LNCaP clone FGC (cell line): ENCODE measurements at regions not wholly inside any gene's neighbourhood (a gene's known extent, or its start where the extent isn't known, plus 50 kb on each side); places are given as distances from the start of the nearest gene placed in this dataset.

ENCODE experiments used
- DNase-seq: peaks from one replicate; pipeline ENCODE4 v3.0.0-alpha.2; 2011; ENCODE audit warnings: low read depth
- H3K4me3 ChIP-seq: 2 replicates; pipeline ENCODE4 v1.5.1; 2011; ENCODE audit warnings: mild to moderate bottlenecking, low read depth, low read length, control low read depth
- TF ChIP-seq, protein P1 (sequence below): IDR thresholded peaks from 2 replicates; pipeline ENCODE4 v1.5.1; 2012; ENCODE audit warnings: mild to moderate bottlenecking; ENCODE audit not compliant: control insufficient read depth, insufficient read depth; ENCODE audit errors: extremely low read depth

DNA sequence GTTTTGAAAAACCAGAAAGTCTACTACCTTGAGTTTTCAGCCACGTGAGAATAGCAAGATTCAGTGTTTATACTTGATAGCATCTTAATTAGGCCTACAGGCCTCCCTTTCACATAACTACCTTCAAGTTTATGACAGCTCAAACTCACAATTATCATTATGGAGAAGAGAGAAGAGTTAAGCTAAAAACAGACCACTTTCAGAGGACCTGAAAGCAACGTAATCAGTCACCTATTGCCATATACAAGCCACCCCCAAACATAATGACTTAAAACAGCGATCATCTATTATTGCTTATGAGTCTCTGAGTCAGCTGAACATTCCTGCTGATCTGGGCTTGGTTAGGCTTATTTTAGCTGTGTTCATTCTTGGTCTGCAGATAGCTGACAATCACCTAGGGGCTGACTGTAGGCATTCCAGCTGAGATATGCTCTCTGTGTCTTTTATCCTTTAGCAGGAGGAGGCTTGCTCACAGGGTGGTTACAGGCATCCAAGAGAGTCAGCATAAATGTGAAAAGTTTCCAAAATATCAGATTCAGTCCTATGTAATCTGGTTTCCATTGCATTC is 130.9 kb downstream of the COX7C start:
- DNase-seq: no peak
- TF ChIP-seq, protein P1, sequence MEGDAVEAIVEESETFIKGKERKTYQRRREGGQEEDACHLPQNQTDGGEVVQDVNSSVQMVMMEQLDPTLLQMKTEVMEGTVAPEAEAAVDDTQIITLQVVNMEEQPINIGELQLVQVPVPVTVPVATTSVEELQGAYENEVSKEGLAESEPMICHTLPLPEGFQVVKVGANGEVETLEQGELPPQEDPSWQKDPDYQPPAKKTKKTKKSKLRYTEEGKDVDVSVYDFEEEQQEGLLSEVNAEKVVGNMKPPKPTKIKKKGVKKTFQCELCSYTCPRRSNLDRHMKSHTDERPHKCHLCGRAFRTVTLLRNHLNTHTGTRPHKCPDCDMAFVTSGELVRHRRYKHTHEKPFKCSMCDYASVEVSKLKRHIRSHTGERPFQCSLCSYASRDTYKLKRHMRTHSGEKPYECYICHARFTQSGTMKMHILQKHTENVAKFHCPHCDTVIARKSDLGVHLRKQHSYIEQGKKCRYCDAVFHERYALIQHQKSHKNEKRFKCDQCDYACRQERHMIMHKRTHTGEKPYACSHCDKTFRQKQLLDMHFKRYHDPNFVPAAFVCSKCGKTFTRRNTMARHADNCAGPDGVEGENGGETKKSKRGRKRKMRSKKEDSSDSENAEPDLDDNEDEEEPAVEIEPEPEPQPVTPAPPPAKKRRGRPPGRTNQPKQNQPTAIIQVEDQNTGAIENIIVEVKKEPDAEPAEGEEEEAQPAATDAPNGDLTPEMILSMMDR: no peak
- no peak overlapping the region for H3K4me3 ChIP-seq

DNA sequence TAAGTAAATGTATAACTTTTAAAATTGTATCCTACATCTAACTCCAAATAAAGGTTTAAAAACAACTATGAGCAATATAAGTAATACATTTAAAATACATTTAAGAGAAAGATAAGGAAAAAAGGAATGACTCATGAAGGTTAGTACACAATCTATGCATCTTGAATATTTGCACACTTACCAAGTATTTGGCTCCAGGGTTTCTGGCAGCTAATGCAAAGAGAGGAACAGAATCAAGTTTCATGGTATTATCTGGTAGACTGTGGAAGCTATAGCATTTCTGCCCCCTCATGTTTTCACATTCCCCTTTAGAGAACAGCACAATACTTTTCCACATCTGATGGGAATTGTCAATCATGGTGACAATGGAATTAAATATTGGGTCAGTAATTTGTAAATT is 132.1 kb downstream of the COX7C start:
- H3K4me3 ChIP-seq: no peak overlapping the region
- DNase-seq: no peak
- TF ChIP-seq, protein P1: no peak

DNA sequence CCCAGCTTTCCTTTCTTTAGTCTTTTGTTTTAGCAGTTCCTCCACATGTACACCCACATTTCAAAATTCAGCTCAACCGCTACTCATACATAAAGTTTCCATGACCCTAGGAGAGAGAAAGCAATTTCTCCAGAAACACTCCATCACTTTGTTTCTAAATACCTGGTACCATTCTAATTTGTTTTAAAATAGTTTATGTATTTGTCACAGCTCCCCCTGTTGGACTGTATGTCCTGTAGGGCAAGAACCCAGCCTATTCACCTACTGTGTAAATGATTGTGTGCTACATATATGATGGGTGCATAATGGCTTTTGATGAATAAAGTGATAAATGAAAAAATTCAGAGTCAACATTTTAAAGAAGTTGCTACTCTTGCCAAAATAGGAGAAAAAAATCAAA is 139.1 kb downstream of the COX7C start:
- TF ChIP-seq, protein P1: no peak
- H3K4me3 ChIP-seq: no peak overlapping the region
- no peak for DNase-seq

DNA sequence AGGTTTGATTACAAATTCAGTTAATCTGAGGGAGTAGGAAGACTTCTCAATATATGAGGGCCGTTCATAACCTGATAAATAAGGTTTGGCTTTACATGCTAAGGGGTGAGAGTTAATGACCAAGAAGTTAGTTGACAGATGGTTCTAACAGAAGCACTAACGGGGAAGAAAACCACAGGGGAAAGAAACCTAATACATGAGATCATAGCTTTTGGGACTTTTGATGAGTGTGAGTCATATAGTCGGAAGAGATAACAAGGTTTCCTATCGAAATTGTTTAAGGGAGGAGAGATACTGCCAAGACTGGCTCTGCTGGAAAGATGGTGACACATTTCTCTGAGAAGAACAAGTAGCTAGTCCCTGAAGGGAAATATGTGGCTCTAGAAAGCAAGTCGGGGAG is 140.1 kb downstream of the COX7C start:
- H3K4me3 ChIP-seq: no peak overlapping the region
- DNase-seq: no peak
- TF ChIP-seq, protein P1: no peak

DNA sequence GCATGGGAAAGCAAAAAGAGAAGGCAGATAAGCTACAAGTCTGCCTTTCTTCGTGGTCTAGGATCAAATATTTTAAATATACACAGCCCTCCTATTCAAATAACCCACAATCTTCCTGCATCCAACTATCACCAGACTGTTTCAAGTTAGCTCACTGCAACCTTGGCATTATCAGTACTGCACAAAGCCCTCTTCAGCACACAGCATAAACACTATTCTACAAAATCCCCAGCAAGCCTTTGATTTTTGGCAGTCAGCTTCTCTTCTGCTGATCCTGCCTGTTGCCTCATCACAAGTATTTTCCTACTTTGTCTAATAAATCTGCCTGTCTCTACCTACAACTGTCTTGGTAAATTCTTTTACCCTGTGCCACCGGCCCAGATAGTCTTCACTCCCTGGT is 142.9 kb downstream of the COX7C start:
- TF ChIP-seq, protein P1: no peak
- no peak overlapping the region for H3K4me3 ChIP-seq

DNA sequence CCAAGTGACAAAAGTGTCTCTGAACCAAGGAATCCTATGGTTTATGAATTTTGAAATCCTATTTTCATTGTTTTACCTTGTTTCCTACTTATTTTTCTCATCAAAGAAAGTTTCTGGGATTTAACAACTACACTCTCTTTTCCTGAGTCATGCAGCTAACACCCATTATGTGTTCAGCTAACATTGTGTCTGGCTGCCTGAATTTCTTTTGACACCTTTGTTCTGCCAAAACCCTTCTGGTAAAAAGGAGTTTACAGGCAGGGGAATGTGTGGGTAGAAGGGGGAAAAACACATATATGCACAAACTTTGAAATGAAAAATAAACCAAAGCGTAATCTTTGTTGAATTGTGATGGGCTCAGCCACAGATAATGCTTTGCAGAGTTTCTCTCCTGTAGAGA is 146.2 kb downstream of the COX7C start:
- TF ChIP-seq, protein P1: no peak
- no peak overlapping the region for H3K4me3 ChIP-seq
- DNase-seq: no peak

More for the DNA sequence above, 142.9 kb downstream of the COX7C start:
- no peak for DNase-seq
